ENCODE measurements at regions not wholly inside any gene's neighbourhood (a gene's known extent, or its start where the extent isn't known, plus 50 kb on each side); places are given as distances from the start of the nearest gene placed in this dataset.

- no peak for DNase-seq (ENCODE audit: low spot score in 2 of 2, unreplicated experiment in 2 of 2)
- no peak overlapping the region for H3K4me3 Mint-ChIP-seq
- no peaks in the 10 kb centered on the region for H3K36me3 Mint-ChIP-seq
- no peak for TF ChIP-seq CTCF (IDR thresholded peaks at IDR 0.05; ENCODE audit: unreplicated experiment)
- peaks cover 2% of the 10 kb centered on the region for H3K27me3 Mint-ChIP-seq (ENCODE audit: low read depth)
- no peaks in the 10 kb centered on the region for H3K4me1 Mint-ChIP-seq
- peaks cover 5% of the 10 kb centered on the region for H3K9me3 Mint-ChIP-seq
- H3K27ac Mint-ChIP-seq, result no peak overlapping the region
Observed at GRCh38 chr3:41041899-41042298, 157.4 kb upstream of the CTNNB1 start.

GRCh38 chr3:41044523-41044922, 154.8 kb upstream of the CTNNB1 start:
- Mint-ChIP-seq H3K27ac (no peak overlapping the region), H3K36me3 (no peaks in the 10 kb centered on the region), H3K4me3 (no peak overlapping the region), H3K27me3 (ENCODE audit: low read depth) (no peaks in the 10 kb centered on the region), H3K9me3 (peaks cover 27% of the 10 kb centered on the region), H3K4me1 (no peaks in the 10 kb centered on the region)
- no peak for DNase-seq (ENCODE audit: low spot score in 2 of 2, unreplicated experiment in 2 of 2)
- TF ChIP-seq CTCF (IDR thresholded peaks at IDR 0.05; ENCODE audit: unreplicated experiment), result no peak

- TF ChIP-seq CTCF (IDR thresholded peaks at IDR 0.05; ENCODE audit: unreplicated experiment), result no peak
- no peak for DNase-seq (ENCODE audit: low spot score in 2 of 2, unreplicated experiment in 2 of 2)
- H3K4me1 Mint-ChIP-seq, result no peaks in the 10 kb centered on the region
- H3K9me3 Mint-ChIP-seq, result peaks cover 28% of the 10 kb centered on the region
- H3K36me3 Mint-ChIP-seq, result no peaks in the 10 kb centered on the region
- H3K27me3 Mint-ChIP-seq (ENCODE audit: low read depth), result no peaks in the 10 kb centered on the region
- H3K4me3 Mint-ChIP-seq, result no peak overlapping the region
- no peak overlapping the region for H3K27ac Mint-ChIP-seq
Observed at GRCh38 chr3:41045491-41045890, 153.8 kb upstream of the CTNNB1 start.

- no peak overlapping the region for H3K27ac Mint-ChIP-seq
- no peaks in the 10 kb centered on the region for H3K27me3 Mint-ChIP-seq (ENCODE audit: low read depth)
- no peaks in the 10 kb centered on the region for H3K4me1 Mint-ChIP-seq
- TF ChIP-seq CTCF (IDR thresholded peaks at IDR 0.05; ENCODE audit: unreplicated experiment), result no peak
- no peak for DNase-seq (ENCODE audit: low spot score in 2 of 2, unreplicated experiment in 2 of 2)
- H3K9me3 Mint-ChIP-seq, result peaks cover 32% of the 10 kb centered on the region
- H3K36me3 Mint-ChIP-seq, result no peaks in the 10 kb centered on the region
- no peak overlapping the region for H3K4me3 Mint-ChIP-seq
Observed at GRCh38 chr3:41050144-41050543, 149.2 kb upstream of the CTNNB1 start.

- Mint-ChIP-seq H3K36me3 (no peaks in the 10 kb centered on the region), H3K27me3 (ENCODE audit: low read depth) (no peaks in the 10 kb centered on the region), H3K9me3 (peaks cover 13% of the 10 kb centered on the region), H3K27ac (no peak overlapping the region), H3K4me3 (no peak overlapping the region), H3K4me1 (no peaks in the 10 kb centered on the region)
- TF ChIP-seq CTCF (IDR thresholded peaks at IDR 0.05; ENCODE audit: unreplicated experiment), result no peak
- DNase-seq (ENCODE audit: low spot score in 2 of 2, unreplicated experiment in 2 of 2), result no peak
Observed at GRCh38 chr3:41053220-41053619, 146.1 kb upstream of the CTNNB1 start.

- no peak for DNase-seq (ENCODE audit: low spot score in 2 of 2, unreplicated experiment in 2 of 2)
- no peaks in the 10 kb centered on the region for H3K27me3 Mint-ChIP-seq (ENCODE audit: low read depth)
- TF ChIP-seq CTCF (IDR thresholded peaks at IDR 0.05; ENCODE audit: unreplicated experiment), result no peak
- H3K27ac Mint-ChIP-seq, result no peak overlapping the region
- no peaks in the 10 kb centered on the region for H3K4me1 Mint-ChIP-seq
- no peaks in the 10 kb centered on the region for H3K36me3 Mint-ChIP-seq
- no peak overlapping the region for H3K4me3 Mint-ChIP-seq
- no peaks in the 10 kb centered on the region for H3K9me3 Mint-ChIP-seq
Observed at GRCh38 chr3:41060106-41060505, 139.2 kb upstream of the CTNNB1 start.
